Heart left ventricle (tissue), 16 donors: ENCODE measurements at regions not wholly inside any gene's neighbourhood (a gene's known extent, or its start where the extent isn't known, plus 50 kb on each side); places are given as distances from the start of the nearest gene placed in this dataset.

Experiments
- ATAC-seq, 4 donors: fragments of 200-7000 bp; cut with Tn5 transposase; one replicate each; pipeline ENCODE4 v1.9.1; 2020 to 2022; ENCODE audit warnings: moderate library complexity in 4 of 4, mild to moderate bottlenecking in 3 of 4, moderate number of reproducible peaks in 1 of 4
- DNase-seq, 5 donors: peaks; one replicate each; pipeline ENCODE4 v3.0.0-alpha.2; 2020
- H3K27ac ChIP-seq, 12 donors: fragments of 200-600 bp; sonication (generic) in 4 of 12; one replicate each; pipeline versions ENCODE4 v1.5.0 to v1.8.0; 2016 to 2022; ENCODE audit warnings: mild to moderate bottlenecking in 2 of 12
- H3K27me3 ChIP-seq, 9 donors: fragments of 200-600 bp; sonication (generic) in 2 of 9; one replicate each; pipeline versions ENCODE4 v1.5.1 to v1.8.0; 2016 to 2022; ENCODE audit warnings: mild to moderate bottlenecking in 3 of 9
- H3K36me3 ChIP-seq, 9 donors: fragments of 200-600 bp; sonication (generic) in 2 of 9; one replicate each; pipeline versions ENCODE4 v1.5.0 to v1.8.0; 2018 to 2022; ENCODE audit warnings: mild to moderate bottlenecking in 2 of 9
- H3K4me1 ChIP-seq, 12 donors: fragments of 200-600 bp; sonication (generic) in 4 of 12; one replicate each; pipeline versions ENCODE4 v1.5.0 to v1.8.0; 2016 to 2022; ENCODE audit warnings: mild to moderate bottlenecking in 3 of 12
- H3K4me3 ChIP-seq, 12 donors: fragments of 200-600 bp; sonication (generic) in 4 of 12; one replicate each; pipeline versions ENCODE4 v1.5.0 to v1.8.0; 2017 to 2022; ENCODE audit warnings: mild to moderate bottlenecking in 9 of 12, moderate library complexity in 4 of 12
- H3K9me3 ChIP-seq, 12 donors: fragments of 200-600 bp; sonication (generic) in 4 of 12; one replicate each; pipeline versions ENCODE4 v1.5.0 to v1.8.0; 2016 to 2022; ENCODE audit warnings: mild to moderate bottlenecking in 1 of 12
- POLR2A ChIP-seq, 2 donors: fragments of 450-650 bp; IDR thresholded peaks; one replicate each; pipeline ENCODE4 v1.6.1; 2017; ENCODE audit warnings: antibody characterized with exemption in 2 of 2, mild to moderate bottlenecking in 2 of 2, moderate library complexity in 2 of 2
- WGBS, 4 donors: extraction: QIAGEN DNeasy Blood & Tissue Kit in 2 of 4; methylation state at CpG; one replicate each; pipeline versions ENCODE4 v1.1.5 to v1.1.7; 2013 to 2018; 5-methylcytosine and 5-hydroxymethylcytosine counted together
- intact Hi-C, 10 donors: fragments of 100-400 bp; cut with DNase I; formaldehyde crosslinking; loops; one replicate each; pipeline versions ENCODE4 v1.11.1 to v1.14.2; 2022
- TF ChIP-seq, protein P1 (sequence below), 12 donors: fragments of 200-600 bp; sonication (generic) in 4 of 12; IDR thresholded peaks; one replicate each; pipeline versions ENCODE4 v1.5.0 to v1.8.0; 2018 to 2022; ENCODE audit warnings: antibody characterized with exemption in 12 of 12, mild to moderate bottlenecking in 5 of 12
- donor health status: ischemic (EF 13 %, LVEDD 7.1; RV severe dilation, severe dysfunction).
- donor health status: healthy with polysubstance abuse.
- donor health status: DM: no; HTN: yes; CAD: no.
- donor health status: DM: no; HTN: no; CAD: no.
- donor health status: ischemic (EF 25% LVEDD 6.9; RV normal size, moderate dysfunction).
- donor health status: ischemic (EF 25% LVEDD 5.7; RV mildly dilated, moderate dysfunction).
- donor health status: healthy.
- donor health status: DM: yes; HTN: yes; CAD: no.
- donor health status: ischemic (EF 35%, LVEDD 5.7; RV mildly dilated, moderate dysfunction).
- donor health status: nonischemic (EF 11% LVEDD 7.7; RV severe dilation, severe dysfunction).
- donor health status: DM: yes; HTN: yes; CAD: no.
- donor health status: PGD.
- donor health status: ischemic (EF 29% LVEDD 5.4; RV normal size, mild dysfunction).
- donor health status: nonischemic (EF 23%, LVEDD 6.1; RV moderate dilation, normal function).

DNA sequence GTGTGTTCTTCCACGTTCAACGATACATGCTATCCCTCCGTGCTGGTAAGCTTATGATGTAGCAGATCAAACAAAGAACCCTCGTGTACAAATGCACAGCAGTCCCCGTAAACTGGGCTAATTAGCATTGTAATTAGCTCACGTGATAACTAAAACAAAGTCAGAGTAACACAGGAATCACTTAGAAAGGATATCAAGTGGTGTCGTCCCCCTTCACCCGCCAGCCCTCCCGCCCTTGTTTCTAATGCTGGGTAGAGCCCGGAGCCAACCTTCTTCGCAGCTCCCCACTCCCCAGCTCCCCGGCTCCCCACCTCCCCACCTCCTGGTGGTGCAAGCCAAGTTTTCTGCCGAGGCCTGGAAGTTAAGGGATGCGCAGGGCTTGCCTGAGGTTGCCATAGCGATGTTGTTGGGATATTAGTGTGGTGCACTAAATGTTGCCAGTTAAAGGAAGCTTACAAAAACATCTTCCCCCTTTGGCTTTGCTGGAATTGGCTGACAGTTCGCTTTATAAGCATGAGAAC lies 357.9 kb upstream of the CCNH start:
- Histone ChIP-seq H3K4me3 (no peak overlapping the region), H3K4me1 (no peaks in the 10 kb centered on the region), H3K27ac (no peak overlapping the region), H3K9me3 (no peaks in the 10 kb centered on the region), H3K27me3 (peaks cover 0 to 63% (median 12%) of the 10 kb centered on the region in 9 donors), H3K36me3 (no peaks in the 10 kb centered on the region)
- intact Hi-C loops, result loop anchor here in 1 of 10 donors (10.0 kb wide), 1 partner anchor 374 kb away; no protein-coding TSS in a partner anchor
- WGBS, 4 donors, result 18 to 25% (median 20%) methylated on average over 16 of the region's 16 CpGs
- TF ChIP-seq POLR2A (IDR thresholded peaks at IDR 0.05), result no peak
- TF ChIP-seq, protein P1, sequence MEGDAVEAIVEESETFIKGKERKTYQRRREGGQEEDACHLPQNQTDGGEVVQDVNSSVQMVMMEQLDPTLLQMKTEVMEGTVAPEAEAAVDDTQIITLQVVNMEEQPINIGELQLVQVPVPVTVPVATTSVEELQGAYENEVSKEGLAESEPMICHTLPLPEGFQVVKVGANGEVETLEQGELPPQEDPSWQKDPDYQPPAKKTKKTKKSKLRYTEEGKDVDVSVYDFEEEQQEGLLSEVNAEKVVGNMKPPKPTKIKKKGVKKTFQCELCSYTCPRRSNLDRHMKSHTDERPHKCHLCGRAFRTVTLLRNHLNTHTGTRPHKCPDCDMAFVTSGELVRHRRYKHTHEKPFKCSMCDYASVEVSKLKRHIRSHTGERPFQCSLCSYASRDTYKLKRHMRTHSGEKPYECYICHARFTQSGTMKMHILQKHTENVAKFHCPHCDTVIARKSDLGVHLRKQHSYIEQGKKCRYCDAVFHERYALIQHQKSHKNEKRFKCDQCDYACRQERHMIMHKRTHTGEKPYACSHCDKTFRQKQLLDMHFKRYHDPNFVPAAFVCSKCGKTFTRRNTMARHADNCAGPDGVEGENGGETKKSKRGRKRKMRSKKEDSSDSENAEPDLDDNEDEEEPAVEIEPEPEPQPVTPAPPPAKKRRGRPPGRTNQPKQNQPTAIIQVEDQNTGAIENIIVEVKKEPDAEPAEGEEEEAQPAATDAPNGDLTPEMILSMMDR (IDR thresholded peaks at IDR 0.05), result no peak
- ATAC-seq (no peak), DNase-seq (no peak)

GRCh38 chr5:87770016-87770570 lies 357.4 kb upstream of the CCNH start:
- DNase-seq, result no peak
- WGBS, 4 donors, result 76 to 83% (median 81%) methylated on average over 8 of the region's 8 CpGs
- no peak for TF ChIP-seq POLR2A (IDR thresholded peaks at IDR 0.05)
- TF ChIP-seq, protein P1 (IDR thresholded peaks at IDR 0.05), result no peak
- no peaks in the 10 kb centered on the region for H3K36me3 ChIP-seq
- intact Hi-C loops, result loop anchor here in 1 of 10 donors (10.0 kb wide), 1 partner anchor 375 kb away; no protein-coding TSS in a partner anchor
- no peak overlapping the region for H3K4me3 ChIP-seq
- no peaks in the 10 kb centered on the region for H3K4me1 ChIP-seq
- ATAC-seq, result no peak
- no peaks in the 10 kb centered on the region for H3K9me3 ChIP-seq
- H3K27me3 ChIP-seq, result peaks cover 0 to 65% (median 12%) of the 10 kb centered on the region in 9 donors
- no peak overlapping the region for H3K27ac ChIP-seq

DNA sequence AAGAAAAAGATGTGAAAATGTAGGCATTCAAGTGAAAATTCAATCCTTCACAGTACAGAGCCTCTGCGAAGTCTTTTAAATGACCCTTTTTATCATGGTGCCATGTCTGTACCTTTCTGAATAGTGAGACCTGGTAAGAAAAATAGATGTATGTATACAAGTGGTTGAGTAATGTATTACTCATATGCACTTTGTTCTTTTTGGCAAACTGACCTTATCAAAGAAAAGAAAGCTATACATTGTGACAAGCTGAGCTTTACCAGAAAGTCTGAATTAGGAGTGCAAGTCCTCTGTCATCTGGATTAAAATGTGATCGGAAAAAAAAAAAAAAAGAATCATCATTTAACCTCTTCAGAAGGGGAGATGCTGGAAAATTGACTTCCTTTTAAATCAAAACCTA lies 356.4 kb upstream of the CCNH start:
- Histone ChIP-seq H3K4me3 (no peak overlapping the region), H3K27me3 (peaks cover 0 to 74% (median 12%) of the 10 kb centered on the region in 9 donors), H3K27ac (no peak overlapping the region), H3K36me3 (no peaks in the 10 kb centered on the region), H3K4me1 (no peaks in the 10 kb centered on the region), H3K9me3 (no peaks in the 10 kb centered on the region)
- intact Hi-C loops, result no loop called here
- ATAC-seq (no peak), DNase-seq (no peak)
- TF ChIP-seq, protein P1 (IDR thresholded peaks at IDR 0.05), result no peak
- WGBS, 4 donors, result 82 to 91% (median 86%) methylated on average over 2 of the region's 2 CpGs

- WGBS, 4 donors, result 86 to 95% (median 92%) methylated on average over 2 of the region's 2 CpGs
- no peak for ATAC-seq
- intact Hi-C loops, result no loop called here
- H3K9me3 ChIP-seq, result no peaks in the 10 kb centered on the region
- no peak for TF ChIP-seq POLR2A (IDR thresholded peaks at IDR 0.05)
- TF ChIP-seq, protein P1 (IDR thresholded peaks at IDR 0.05), result no peak
- H3K27ac ChIP-seq, result no peak overlapping the region
- no peak for DNase-seq
- H3K36me3 ChIP-seq, result no peaks in the 10 kb centered on the region
- H3K4me1 ChIP-seq, result no peaks in the 10 kb centered on the region
- no peak overlapping the region for H3K4me3 ChIP-seq
- peaks cover 0 to 69% (median 12%) of the 10 kb centered on the region in 9 donors for H3K27me3 ChIP-seq
Observed at GRCh38 chr5:87768190-87768589, 355.5 kb upstream of the CCNH start.
